SK-N-SH treated with all-trans-retinoic acid at 6 μM for 48 hours (cell line): ENCODE measurements at regions not wholly inside any gene's neighbourhood (a gene's known extent, or its start where the extent isn't known, plus 50 kb on each side); places are given as distances from the start of the nearest gene placed in this dataset.

Source experiments
- BACH2 ChIP-seq: fragments of 250-450 bp; sonication (Bioruptor Pico); IDR thresholded peaks from 2 replicates; pipeline ENCODE4 v1.9.0; 2021; ENCODE audit warnings: mild to moderate bottlenecking, borderline replicate concordance
- ZFP30 ChIP-seq: fragments of 450-650 bp; formaldehyde crosslinking; IDR thresholded peaks from 2 replicates; pipeline ENCODE4 v1.5.0; 2022; ENCODE audit warnings: mild to moderate bottlenecking, moderate library complexity
- ZNF8 ChIP-seq: fragments of 450-650 bp; formaldehyde crosslinking; IDR thresholded peaks from 2 replicates; pipeline ENCODE4 v1.5.0; 2020; ENCODE audit warnings: mild to moderate bottlenecking, moderate library complexity

- TF ChIP-seq ZFP30: no peak
- TF ChIP-seq BACH2 (CRISPR knock-in tag): no peak
- TF ChIP-seq ZNF8 (CRISPR knock-in tag): no peak
Measured at GRCh38 chr17:45664921-45665320, 119.2 kb upstream of the CRHR1 start.
